Fibroblast of villous mesenchyme (primary cell): ENCODE measurements at regions not wholly inside any gene's neighbourhood (a gene's known extent, or its start where the extent isn't known, plus 50 kb on each side); places are given as distances from the start of the nearest gene placed in this dataset.

Source experiments
- DNase-seq: peaks from one replicate; pipeline ENCODE4 v3.0.0-alpha.2; 2010; ENCODE audit warnings: low read depth
- H3K4me3 ChIP-seq: 2 replicates; pipeline ENCODE4 v1.5.1; 2011; ENCODE audit warnings: low read depth, mild to moderate bottlenecking, low read length
- CTCF ChIP-seq: IDR thresholded peaks from 2 replicates; pipeline ENCODE4 v1.5.1; 2012; ENCODE audit warnings: low read depth, mild to moderate bottlenecking, low read length; ENCODE audit not compliant: insufficient read depth

GRCh38 chr6:132214716-132215115 is 186.6 kb downstream of the MOXD1 start:
- no peak for DNase-seq
- H3K4me3 ChIP-seq, result no peak overlapping the region
- TF ChIP-seq CTCF, result no peak

GRCh38 chr6:132213732-132214131 is 187.5 kb downstream of the MOXD1 start:
- no peak for DNase-seq
- TF ChIP-seq CTCF, result no peak
- H3K4me3 ChIP-seq, result no peak overlapping the region

GRCh38 chr6:132213191-132213590 is 188.1 kb downstream of the MOXD1 start:
- no peak overlapping the region for H3K4me3 ChIP-seq
- TF ChIP-seq CTCF, result no peak
- DNase-seq, result no peak

GRCh38 chr6:132210886-132211563 is 190.2 kb downstream of the MOXD1 start:
- no peak overlapping the region for H3K4me3 ChIP-seq
- peak; percentile 52 for DNase-seq
- TF ChIP-seq CTCF, result no peak

GRCh38 chr6:132209351-132209750 is 191.9 kb downstream of the MOXD1 start:
- DNase-seq, result no peak
- no peak overlapping the region for H3K4me3 ChIP-seq
- TF ChIP-seq CTCF, result no peak

GRCh38 chr6:132207991-132208390 is 193.3 kb downstream of the MOXD1 start:
- no peak overlapping the region for H3K4me3 ChIP-seq
- no peak for DNase-seq
- no peak for TF ChIP-seq CTCF

- DNase-seq, result no peak
- no peak for TF ChIP-seq CTCF
- H3K4me3 ChIP-seq, result no peak overlapping the region
These were observed 195.3 kb downstream of the MOXD1 start for GRCh38 chr6:132205946-132206345.
